ENCODE measurements at regions not wholly inside any gene's neighbourhood (a gene's known extent, or its start where the extent isn't known, plus 50 kb on each side); places are given as distances from the start of the nearest gene placed in this dataset.

DNA sequence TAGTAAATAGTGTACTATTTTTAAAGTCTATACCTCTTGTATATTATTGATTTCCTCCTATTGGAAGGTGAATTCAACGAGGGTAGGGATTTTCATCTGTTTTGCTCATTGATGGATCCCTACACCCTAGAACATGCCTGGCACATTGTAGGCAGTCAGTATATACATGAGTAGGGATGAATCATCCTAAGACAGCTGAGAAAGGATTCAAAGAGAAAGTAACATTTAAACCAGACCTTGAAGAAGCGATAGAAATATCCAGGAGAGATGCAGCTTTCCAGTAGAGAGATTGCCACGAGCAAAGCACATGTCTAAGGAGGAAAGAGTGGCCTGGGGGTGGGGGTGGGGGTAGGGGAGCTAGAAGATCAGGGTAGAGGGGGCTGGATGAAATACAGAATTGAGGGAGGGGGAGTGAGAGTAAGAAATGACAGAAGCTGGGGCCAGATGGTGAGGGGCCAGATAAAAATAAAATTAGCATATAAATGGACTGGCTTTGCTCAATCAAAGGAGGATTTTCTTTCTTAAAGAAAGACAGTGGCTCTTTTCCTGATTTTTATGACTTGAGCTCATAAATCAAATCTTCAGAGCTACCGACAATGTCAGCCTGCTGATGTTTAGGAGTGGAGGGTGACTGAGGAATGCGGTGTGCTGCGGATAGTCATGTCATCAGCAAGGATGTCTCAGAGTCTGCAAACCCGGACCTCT is 168.2 kb downstream of the SAMD5 start:
- no peak for TF ChIP-seq POLR2A (IDR thresholded peaks at IDR 0.05)
- TF ChIP-seq, protein P1, sequence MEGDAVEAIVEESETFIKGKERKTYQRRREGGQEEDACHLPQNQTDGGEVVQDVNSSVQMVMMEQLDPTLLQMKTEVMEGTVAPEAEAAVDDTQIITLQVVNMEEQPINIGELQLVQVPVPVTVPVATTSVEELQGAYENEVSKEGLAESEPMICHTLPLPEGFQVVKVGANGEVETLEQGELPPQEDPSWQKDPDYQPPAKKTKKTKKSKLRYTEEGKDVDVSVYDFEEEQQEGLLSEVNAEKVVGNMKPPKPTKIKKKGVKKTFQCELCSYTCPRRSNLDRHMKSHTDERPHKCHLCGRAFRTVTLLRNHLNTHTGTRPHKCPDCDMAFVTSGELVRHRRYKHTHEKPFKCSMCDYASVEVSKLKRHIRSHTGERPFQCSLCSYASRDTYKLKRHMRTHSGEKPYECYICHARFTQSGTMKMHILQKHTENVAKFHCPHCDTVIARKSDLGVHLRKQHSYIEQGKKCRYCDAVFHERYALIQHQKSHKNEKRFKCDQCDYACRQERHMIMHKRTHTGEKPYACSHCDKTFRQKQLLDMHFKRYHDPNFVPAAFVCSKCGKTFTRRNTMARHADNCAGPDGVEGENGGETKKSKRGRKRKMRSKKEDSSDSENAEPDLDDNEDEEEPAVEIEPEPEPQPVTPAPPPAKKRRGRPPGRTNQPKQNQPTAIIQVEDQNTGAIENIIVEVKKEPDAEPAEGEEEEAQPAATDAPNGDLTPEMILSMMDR (IDR thresholded peaks at IDR 0.05): no peak

Measured in esophagus squamous epithelium (tissue), 4 donors.